GM18873 (cell line): ENCODE measurements at regions not wholly inside any gene's neighbourhood (a gene's known extent, or its start where the extent isn't known, plus 50 kb on each side); places are given as distances from the start of the nearest gene placed in this dataset.

Source experiments
- ATAC-seq: cut with Tn5 transposase; IDR thresholded peaks from one replicate; pipeline ENCODE4 v1.9.1; 2021; ENCODE audit warnings: mild to moderate bottlenecking, moderate library complexity, moderate number of reproducible peaks; ENCODE audit not compliant: unreplicated experiment, low FRiP score

- no peak for ATAC-seq
Observed at GRCh38 chr3:68067314-68067713, 412.9 kb upstream of the SUCLG2 start.

- no peak for ATAC-seq
Observed at GRCh38 chr3:68062926-68063325, 408.5 kb upstream of the SUCLG2 start.

- no peak for ATAC-seq
Observed at GRCh38 chr3:68060910-68061309, 406.5 kb upstream of the SUCLG2 start.

- no peak for ATAC-seq
Observed at GRCh38 chr3:68060191-68060590, 405.8 kb upstream of the SUCLG2 start.

- no peak for ATAC-seq
Observed at GRCh38 chr3:68059628-68060152, 405.3 kb upstream of the SUCLG2 start.

- no peak for ATAC-seq
Observed at GRCh38 chr3:68057637-68058320, 403.4 kb upstream of the SUCLG2 start.

- ATAC-seq, result no peak
Observed at GRCh38 chr3:68056556-68056955, 402.1 kb upstream of the SUCLG2 start.

- ATAC-seq, result no peak
Observed at GRCh38 chr3:68055215-68055614, 400.8 kb upstream of the SUCLG2 start.

- ATAC-seq, result no peak
Observed at GRCh38 chr3:68049776-68050175, 395.4 kb upstream of the SUCLG2 start.

GRCh38 chr3:68045976-68046375 lies 391.6 kb upstream of the SUCLG2 start:
- ATAC-seq, result no peak

- no peak for ATAC-seq
Observed at GRCh38 chr3:68033867-68034266, 379.5 kb upstream of the SUCLG2 start.

- ATAC-seq, result no peak
Observed at GRCh38 chr3:68032209-68032608, 377.8 kb upstream of the SUCLG2 start.

- ATAC-seq, result no peak
Observed at GRCh38 chr3:68025189-68025588, 370.8 kb upstream of the SUCLG2 start.

- no peak for ATAC-seq
Observed at GRCh38 chr3:68019876-68020275, 365.5 kb upstream of the SUCLG2 start.

GRCh38 chr3:68018275-68018674 lies 363.9 kb upstream of the SUCLG2 start:
- no peak for ATAC-seq

GRCh38 chr3:68017069-68017468 lies 362.7 kb upstream of the SUCLG2 start:
- ATAC-seq, result no peak

GRCh38 chr3:68009900-68010299 lies 355.5 kb upstream of the SUCLG2 start:
- ATAC-seq, result no peak

- ATAC-seq, result no peak
Observed at GRCh38 chr3:68007621-68008226, 353.3 kb upstream of the SUCLG2 start.

- no peak for ATAC-seq
Observed at GRCh38 chr3:68006646-68007045, 352.2 kb upstream of the SUCLG2 start.

- ATAC-seq, result no peak
Observed at GRCh38 chr3:68004091-68004490, 349.7 kb upstream of the SUCLG2 start.

- ATAC-seq, result no peak
Observed at GRCh38 chr3:67998281-67998680, 343.9 kb upstream of the SUCLG2 start.

GRCh38 chr3:67995206-67995605 lies 340.8 kb upstream of the SUCLG2 start:
- ATAC-seq, result no peak
